Activated T-cell treated with anti-CD3 and anti-CD28 coated beads for 24 hours (primary cell): ENCODE measurements at regions not wholly inside any gene's neighbourhood (a gene's known extent, or its start where the extent isn't known, plus 50 kb on each side); places are given as distances from the start of the nearest gene placed in this dataset.

Experiments
- DNase-seq: peaks from one replicate; pipeline ENCODE4 v3.0.0-alpha.2; 2020; ENCODE audit warnings: low read depth

GRCh38 chr5:167899490-167900070 lies 391.9 kb upstream of the WWC1 start:
- no peak for DNase-seq

GRCh38 chr5:167900340-167900935 lies 391.0 kb upstream of the WWC1 start:
- DNase-seq, result no peak

GRCh38 chr5:167902298-167902697 lies 389.1 kb upstream of the WWC1 start:
- DNase-seq, result no peak

- DNase-seq, result no peak
These were observed 388.2 kb upstream of the WWC1 start for GRCh38 chr5:167903243-167903642.

GRCh38 chr5:167903659-167904058 lies 387.8 kb upstream of the WWC1 start:
- no peak for DNase-seq

- no peak for DNase-seq
These were observed 385.3 kb upstream of the WWC1 start for GRCh38 chr5:167905919-167906853.

GRCh38 chr5:167908606-167909005 lies 382.8 kb upstream of the WWC1 start:
- DNase-seq, result no peak

GRCh38 chr5:167912941-167913665 lies 378.3 kb upstream of the WWC1 start:
- DNase-seq, result no peak

- no peak for DNase-seq
These were observed 376.2 kb upstream of the WWC1 start for GRCh38 chr5:167915237-167915636.

- no peak for DNase-seq
These were observed 375.2 kb upstream of the WWC1 start for GRCh38 chr5:167916261-167916691.

- no peak for DNase-seq
These were observed 374.7 kb upstream of the WWC1 start for GRCh38 chr5:167916706-167917105.

GRCh38 chr5:167918184-167918812 lies 373.1 kb upstream of the WWC1 start:
- no peak for DNase-seq

GRCh38 chr5:167918813-167919483 lies 372.5 kb upstream of the WWC1 start:
- DNase-seq, result no peak

- DNase-seq, result no peak
These were observed 370.9 kb upstream of the WWC1 start for GRCh38 chr5:167920589-167920988.

GRCh38 chr5:167921796-167922195 lies 369.6 kb upstream of the WWC1 start:
- no peak for DNase-seq

GRCh38 chr5:167923396-167923795 lies 368.0 kb upstream of the WWC1 start:
- DNase-seq, result no peak

- DNase-seq, result no peak
These were observed 361.6 kb upstream of the WWC1 start for GRCh38 chr5:167929841-167930240.

- no peak for DNase-seq
These were observed 356.9 kb upstream of the WWC1 start for GRCh38 chr5:167934551-167934971.

- DNase-seq, result no peak
These were observed 355.4 kb upstream of the WWC1 start for GRCh38 chr5:167936022-167936421.

- no peak for DNase-seq
These were observed 354.4 kb upstream of the WWC1 start for GRCh38 chr5:167936944-167937634.

GRCh38 chr5:167937635-167937998 lies 353.8 kb upstream of the WWC1 start:
- no peak for DNase-seq
